Caco-2 (cell line): ENCODE measurements at regions not wholly inside any gene's neighbourhood (a gene's known extent, or its start where the extent isn't known, plus 50 kb on each side); places are given as distances from the start of the nearest gene placed in this dataset.

Experiments
- BruUV-seq: library from RNA; stranded (reverse); fragments of 400-500 nt; replicated peaks from 2 replicates; lab custom pipeline; 2021; lab: Mats Ljungman, UMichigan
- CTCF ChIA-PET: fragments of 300-600 bp; sonication (Branson Sonifier 250); formaldehyde crosslinking; loops from one replicate; lab custom pipeline; 2022; ENCODE audit warnings: antibody characterized with exemption; lab: Charles Lee
- POLR2A ChIA-PET: fragments of 300-600 bp; sonication (Branson Sonifier 250); formaldehyde crosslinking; loops from one replicate; lab custom pipeline; 2022; ENCODE audit warnings: antibody characterized with exemption; lab: Charles Lee
- DNase-seq, 2 experiments: peaks; one replicate each; pipeline versions ENCODE4 v3.0.0 to v3.0.0-alpha.2; 2020 to 2022
- H3K27me3 ChIP-seq: replicated peaks from 2 replicates; pipeline ENCODE4 v1.6.0; 2011; ENCODE audit warnings: low read length; ENCODE audit not compliant: control insufficient read depth, insufficient read depth
- H3K36me3 ChIP-seq: 2 replicates; pipeline ENCODE4 v1.5.1; 2011; ENCODE audit warnings: low read length; ENCODE audit not compliant: control insufficient read depth, insufficient read depth
- H3K4me1 ChIP-seq: fragments of 250-450 bp; sonication (Bioruptor Pico); 2 replicates; pipeline ENCODE4 v1.5.1; 2020; ENCODE audit warnings: mild to moderate bottlenecking
- H3K4me3 ChIP-seq: 2 replicates; pipeline ENCODE4 v1.5.1; 2011; ENCODE audit warnings: low read depth, mild to moderate bottlenecking, control low read depth, low read length
- H3K9me3 ChIP-seq: fragments of 250-450 bp; sonication (Bioruptor Pico); 2 replicates; pipeline ENCODE4 v1.5.1; 2020; ENCODE audit warnings: mild to moderate bottlenecking, moderate library complexity
- H3K27ac Mint-ChIP-seq: one replicate; pipeline ENCODE4 v1.8.0; 2022; ENCODE audit warnings: mixed read lengths; ENCODE audit not compliant: unreplicated experiment
- H3K27me3 Mint-ChIP-seq: one replicate; pipeline ENCODE4 v1.8.0; 2022; ENCODE audit warnings: mixed read lengths; ENCODE audit not compliant: insufficient read depth, unreplicated experiment
- H3K36me3 Mint-ChIP-seq: one replicate; pipeline ENCODE4 v1.8.0; 2022; ENCODE audit warnings: mild to moderate bottlenecking, mixed read lengths; ENCODE audit not compliant: insufficient read depth, unreplicated experiment
- H3K4me1 Mint-ChIP-seq: one replicate; pipeline ENCODE4 v1.8.0; 2022; ENCODE audit warnings: low read depth, mixed read lengths; ENCODE audit not compliant: unreplicated experiment
- H3K4me3 Mint-ChIP-seq: one replicate; pipeline ENCODE4 v1.8.0; 2022; ENCODE audit warnings: mild to moderate bottlenecking, moderate library complexity, mixed read lengths; ENCODE audit not compliant: unreplicated experiment
- H3K9me3 Mint-ChIP-seq: one replicate; pipeline ENCODE4 v1.8.0; 2022; ENCODE audit warnings: mixed read lengths; ENCODE audit not compliant: unreplicated experiment
- CTCF ChIP-seq, 2 experiments: fragments of 200-600 bp in 1 of 2; IDR thresholded peaks; 1 replicate in 1 of 2; 2 replicates in 1 of 2; pipeline versions ENCODE4 v1.5.1 to v1.8.0; 2011 to 2022; ENCODE audit warnings: antibody characterized with exemption in 1 of 2, control low read depth in 1 of 2, inconsistent platforms in 1 of 2, low read depth in 1 of 2, low read length in 1 of 2, mild to moderate bottlenecking in 1 of 2, moderate library complexity in 1 of 2; ENCODE audit not compliant: insufficient read depth in 1 of 2, severe bottlenecking in 1 of 2, unreplicated experiment in 1 of 2
- intact Hi-C: fragments of 100-400 bp; cut with micrococcal nuclease; formaldehyde crosslinking; loops from one replicate; pipeline ENCODE4 v1.10.0; 2022; ENCODE audit not compliant: unreplicated experiment

GRCh38 chr3:176526942-176527341 lies 670.3 kb downstream of the TBL1XR1 start:
- no peaks in the 10 kb centered on the region for H3K27me3 ChIP-seq
- no peak for DNase-seq
- intact Hi-C loops = no loop called here
- Mint-ChIP-seq H3K36me3 (no peaks in the 10 kb centered on the region), H3K9me3 (peaks cover 10% of the 10 kb centered on the region), H3K4me1 (no peaks in the 10 kb centered on the region), H3K27me3 (peaks cover 2% of the 10 kb centered on the region), H3K27ac (no peak overlapping the region), H3K4me3 (no peak overlapping the region)
- ChIA-PET POLR2A (no interaction called here), CTCF (no interaction called here)
- H3K4me1 ChIP-seq = no peaks in the 10 kb centered on the region
- H3K36me3 ChIP-seq = no peaks in the 10 kb centered on the region
- TF ChIP-seq CTCF (IDR thresholded peaks at IDR 0.05; ENCODE audit: insufficient read depth in 1 of 2, low read depth in 1 of 2, low read length in 1 of 2, severe bottlenecking in 1 of 2, unreplicated experiment in 1 of 2) = no peak
- no TSS peak for BruUV-seq
- no peak overlapping the region for H3K4me3 ChIP-seq
- no peaks in the 10 kb centered on the region for H3K9me3 ChIP-seq

- Mint-ChIP-seq H3K4me1 (no peaks in the 10 kb centered on the region), H3K9me3 (peaks cover 4% of the 10 kb centered on the region), H3K4me3 (no peak overlapping the region), H3K27ac (no peak overlapping the region), H3K27me3 (no peaks in the 10 kb centered on the region), H3K36me3 (no peaks in the 10 kb centered on the region)
- intact Hi-C loops = no loop called here
- no peak for DNase-seq
- BruUV-seq = no TSS peak
- no peaks in the 10 kb centered on the region for H3K4me1 ChIP-seq
- no peak for TF ChIP-seq CTCF (IDR thresholded peaks at IDR 0.05; ENCODE audit: insufficient read depth in 1 of 2, low read depth in 1 of 2, low read length in 1 of 2, severe bottlenecking in 1 of 2, unreplicated experiment in 1 of 2)
- POLR2A ChIA-PET = no interaction called here
- H3K4me3 ChIP-seq = no peak overlapping the region
- no peaks in the 10 kb centered on the region for H3K36me3 ChIP-seq
- H3K27me3 ChIP-seq = no peaks in the 10 kb centered on the region
- no peaks in the 10 kb centered on the region for H3K9me3 ChIP-seq
- CTCF ChIA-PET = no interaction called here
Measured at GRCh38 chr3:176526225-176526624, 671.1 kb downstream of the TBL1XR1 start.

- no peaks in the 10 kb centered on the region for H3K36me3 ChIP-seq
- Mint-ChIP-seq H3K4me1 (no peaks in the 10 kb centered on the region), H3K36me3 (no peaks in the 10 kb centered on the region), H3K27me3 (no peaks in the 10 kb centered on the region), H3K4me3 (no peak overlapping the region), H3K9me3 (no peaks in the 10 kb centered on the region), H3K27ac (no peak overlapping the region)
- H3K27me3 ChIP-seq = no peaks in the 10 kb centered on the region
- no peaks in the 10 kb centered on the region for H3K4me1 ChIP-seq
- H3K4me3 ChIP-seq = no peak overlapping the region
- BruUV-seq = no TSS peak
- intact Hi-C loops = no loop called here
- ChIA-PET POLR2A (no interaction called here), CTCF (no interaction called here)
- TF ChIP-seq CTCF (IDR thresholded peaks at IDR 0.05; ENCODE audit: insufficient read depth in 1 of 2, low read depth in 1 of 2, low read length in 1 of 2, severe bottlenecking in 1 of 2, unreplicated experiment in 1 of 2) = no peak
- DNase-seq = no peak
- H3K9me3 ChIP-seq = no peaks in the 10 kb centered on the region
Measured at GRCh38 chr3:176523114-176523513, 674.2 kb downstream of the TBL1XR1 start.
